SIG-M5 treated with dmso at 0.1 percent for 504 hours (cell line): ENCODE measurements at regions not wholly inside any gene's neighbourhood (a gene's known extent, or its start where the extent isn't known, plus 50 kb on each side); places are given as distances from the start of the nearest gene placed in this dataset.
"Not testable (repeated sequence)": the region's sequence is repeated elsewhere in the genome, so short reads cannot be mapped to it uniquely, and the experiment has no call there.

Source experiments
- DNase-seq: peaks from one replicate; lab custom pipeline; 2025; ENCODE audit not compliant: unreplicated experiment; lab: John Stamatoyannopoulos, UW

- DNase-seq = no peak
These were observed 613.2 kb upstream of the KLF12 start for GRCh38 chr13:74747186-74747955.

- DNase-seq = no peak
These were observed 609.8 kb upstream of the KLF12 start for GRCh38 chr13:74743992-74744391.

- DNase-seq = no peak
These were observed 607.5 kb upstream of the KLF12 start for GRCh38 chr13:74741732-74742131.

- no peak for DNase-seq
These were observed 598.7 kb upstream of the KLF12 start for GRCh38 chr13:74732736-74733385.

GRCh38 chr13:74731731-74732130 is 597.5 kb upstream of the KLF12 start:
- no peak for DNase-seq

GRCh38 chr13:74730556-74731331 is 596.5 kb upstream of the KLF12 start:
- DNase-seq = no peak

GRCh38 chr13:74726206-74726605 is 592.0 kb upstream of the KLF12 start:
- no peak for DNase-seq

GRCh38 chr13:74718232-74718842 is 584.1 kb upstream of the KLF12 start:
- not testable (repeated sequence) for DNase-seq

- DNase-seq = no peak
These were observed 581.5 kb upstream of the KLF12 start for GRCh38 chr13:74715718-74716117.

- no peak for DNase-seq
These were observed 575.8 kb upstream of the KLF12 start for GRCh38 chr13:74710006-74710405.

- no peak for DNase-seq
These were observed 575.0 kb upstream of the KLF12 start for GRCh38 chr13:74709226-74709625.

- DNase-seq = no peak
These were observed 574.4 kb upstream of the KLF12 start for GRCh38 chr13:74708629-74709028.

GRCh38 chr13:74707291-74707690 is 573.1 kb upstream of the KLF12 start:
- DNase-seq = no peak

GRCh38 chr13:74706801-74707200 is 572.6 kb upstream of the KLF12 start:
- no peak for DNase-seq

- DNase-seq = no peak
These were observed 571.2 kb upstream of the KLF12 start for GRCh38 chr13:74705438-74705837.

- DNase-seq = no peak
These were observed 569.7 kb upstream of the KLF12 start for GRCh38 chr13:74703855-74704387.

- no peak for DNase-seq
These were observed 562.1 kb upstream of the KLF12 start for GRCh38 chr13:74696148-74696922.

- no peak for DNase-seq
These were observed 561.0 kb upstream of the KLF12 start for GRCh38 chr13:74695021-74695800.

GRCh38 chr13:74687442-74688182 is 553.4 kb upstream of the KLF12 start:
- no peak for DNase-seq
